Activated CD4-positive, alpha-beta memory T cell treated with anti-CD3 and anti-CD28 coated beads for 36 hours (primary cell): ENCODE measurements at regions not wholly inside any gene's neighbourhood (a gene's known extent, or its start where the extent isn't known, plus 50 kb on each side); places are given as distances from the start of the nearest gene placed in this dataset.
A peak's percentile ranks its signal among the peaks of the same experiment; 100 is the strongest.
"Not testable (repeated sequence)": the region's sequence is repeated elsewhere in the genome, so short reads cannot be mapped to it uniquely, and the experiment has no call there.

Source experiments
- CTCF ChIA-PET: fragments of 350-600 bp; sonication (Branson Sonifier 250); formaldehyde crosslinking; loops from one replicate; lab custom pipeline; 2021; ENCODE audit warnings: antibody characterized with exemption, inconsistent platforms; lab: Charles Lee
- POLR2A ChIA-PET: fragments of 350-600 bp; sonication (Branson Sonifier 250); formaldehyde crosslinking; loops from one replicate; lab custom pipeline; 2021; ENCODE audit warnings: antibody characterized with exemption; lab: Charles Lee
- DNase-seq: peaks from one replicate; pipeline ENCODE4 v3.0.0-alpha.2; 2020
- H3K27ac Mint-ChIP-seq: one replicate; pipeline ENCODE4 v1.8.0; 2021; ENCODE audit warnings: mixed read lengths
- H3K27me3 Mint-ChIP-seq: one replicate; pipeline ENCODE4 v1.8.0; 2021; ENCODE audit warnings: mixed read lengths
- H3K36me3 Mint-ChIP-seq: one replicate; pipeline ENCODE4 v1.8.0; 2021; ENCODE audit warnings: mixed read lengths
- H3K4me1 Mint-ChIP-seq: one replicate; pipeline ENCODE4 v1.8.0; 2021; ENCODE audit warnings: low read depth, mixed read lengths
- H3K4me3 Mint-ChIP-seq: one replicate; pipeline ENCODE4 v1.8.0; 2021; ENCODE audit warnings: mild to moderate bottlenecking, mixed read lengths
- H3K9me3 Mint-ChIP-seq: one replicate; pipeline ENCODE4 v1.8.0; 2021; ENCODE audit warnings: mixed read lengths
- intact Hi-C: fragments of 100-400 bp; cut with micrococcal nuclease; formaldehyde crosslinking; loops from one replicate; pipeline ENCODE4 v1.15.1; 2023

DNA sequence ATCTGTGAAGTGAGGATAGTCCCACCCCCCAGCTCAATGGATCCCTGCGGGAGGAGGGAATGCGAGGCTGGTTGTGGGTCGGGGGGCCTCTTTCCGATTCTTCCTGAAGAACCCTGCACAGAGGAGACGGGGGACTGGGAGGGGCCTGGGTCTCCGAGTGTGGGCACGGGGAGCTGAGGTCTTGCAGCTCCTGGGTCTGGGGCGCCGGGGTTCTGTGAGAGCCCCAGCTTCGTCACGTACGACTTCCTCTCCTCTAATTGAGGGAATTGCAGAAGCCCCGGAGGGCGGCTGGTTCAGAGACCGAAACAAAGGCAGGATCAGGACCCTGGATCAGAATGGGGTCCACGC, 66.6 kb downstream of the DIO3 start:
- intact Hi-C loops, result loop anchor here (2.0 to 10.0 kb wide), 3 partner anchors 721 to 983 kb away; no protein-coding TSS in a partner anchor
- CTCF ChIA-PET, result interaction anchor here (0.6 to 1.5 kb wide), 3 partner anchors 9 to 1391 kb away, joined by 3 to 5 read pairs (median 3); no protein-coding TSS in a partner anchor
- Mint-ChIP-seq H3K27me3 (peaks cover 1% of the 10 kb centered on the region), H3K36me3 (no peaks in the 10 kb centered on the region), H3K27ac (no peak overlapping the region), H3K4me3 (no peak overlapping the region), H3K4me1 (peaks cover 3% of the 10 kb centered on the region), H3K9me3 (no peaks in the 10 kb centered on the region)
- no peak for DNase-seq
- POLR2A ChIA-PET, result no interaction called here

DNA sequence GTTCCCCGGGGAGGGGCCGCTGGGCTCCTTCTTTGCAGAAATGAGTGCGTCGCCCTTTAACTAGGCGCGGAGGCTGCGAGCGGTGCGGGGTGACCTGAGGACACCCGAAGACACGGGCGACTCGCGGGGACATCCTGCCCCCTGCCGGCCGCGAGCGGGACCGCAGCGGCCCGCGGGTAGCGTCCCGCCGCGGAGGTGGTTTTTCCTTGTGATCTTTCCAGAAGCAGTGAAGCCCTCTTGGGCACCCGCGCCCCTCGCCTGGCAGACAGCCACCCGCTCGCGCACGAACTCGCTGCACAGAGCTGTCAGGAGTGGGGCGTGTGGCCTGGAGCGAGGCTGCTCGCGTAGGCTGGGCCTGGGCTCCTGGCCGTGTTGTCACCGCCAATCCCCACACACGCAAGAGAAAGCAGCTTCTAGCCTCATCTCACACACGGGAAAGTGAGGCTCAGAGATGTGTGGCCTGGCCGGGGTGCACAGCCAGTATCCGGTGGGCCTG, 67.2 kb downstream of the DIO3 start:
- Mint-ChIP-seq H3K27ac (no peak overlapping the region), H3K4me1 (peaks cover 3% of the 10 kb centered on the region), H3K27me3 (peaks cover 1% of the 10 kb centered on the region), H3K36me3 (no peaks in the 10 kb centered on the region), H3K4me3 (no peak overlapping the region), H3K9me3 (no peaks in the 10 kb centered on the region)
- intact Hi-C loops, result loop anchor here (2.0 to 10.0 kb wide), 3 partner anchors 721 to 984 kb away; no protein-coding TSS in a partner anchor
- peak; percentile 81 for DNase-seq
- POLR2A ChIA-PET, result no interaction called here
- CTCF ChIA-PET, result interaction anchor here (0.6 to 1.5 kb wide), 7 partner anchors 8 to 781 kb away, joined by 3 to 5 read pairs (median 3); no protein-coding TSS in a partner anchor

DNA sequence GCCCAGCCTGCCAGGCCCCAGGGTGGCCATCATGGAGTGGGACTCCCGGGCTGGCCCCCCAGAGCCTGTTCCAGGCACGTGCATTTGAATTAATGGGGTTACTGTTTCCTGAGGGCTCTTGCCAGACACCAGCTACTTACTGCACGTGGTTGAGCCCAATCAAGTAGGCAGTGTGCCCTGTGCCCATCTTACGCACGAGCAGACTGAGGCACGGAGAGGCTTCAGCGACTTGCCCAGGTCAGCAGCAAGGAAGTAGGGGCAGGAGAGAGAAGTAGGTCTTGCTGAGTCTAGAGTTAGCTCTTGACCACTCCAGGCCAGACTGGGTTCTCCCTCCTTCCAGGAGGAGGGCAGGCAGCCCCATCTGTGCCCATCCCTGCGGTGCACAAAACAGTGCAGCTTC, 67.7 kb downstream of the DIO3 start:
- no peaks in the 10 kb centered on the region for H3K36me3 Mint-ChIP-seq
- no peak overlapping the region for H3K4me3 Mint-ChIP-seq
- no peaks in the 10 kb centered on the region for H3K9me3 Mint-ChIP-seq
- CTCF ChIA-PET, result interaction anchor here (0.6 to 0.9 kb wide), 6 partner anchors 13 to 781 kb away, joined by 3 to 4 read pairs (median 3); no protein-coding TSS in a partner anchor
- no peak overlapping the region for H3K27ac Mint-ChIP-seq
- intact Hi-C loops, result loop anchor here (2.0 to 10.0 kb wide), 3 partner anchors 722 to 984 kb away; no protein-coding TSS in a partner anchor
- peaks cover 2% of the 10 kb centered on the region for H3K27me3 Mint-ChIP-seq
- POLR2A ChIA-PET, result no interaction called here
- no peak for DNase-seq
- H3K4me1 Mint-ChIP-seq, result peaks cover 3% of the 10 kb centered on the region

DNA sequence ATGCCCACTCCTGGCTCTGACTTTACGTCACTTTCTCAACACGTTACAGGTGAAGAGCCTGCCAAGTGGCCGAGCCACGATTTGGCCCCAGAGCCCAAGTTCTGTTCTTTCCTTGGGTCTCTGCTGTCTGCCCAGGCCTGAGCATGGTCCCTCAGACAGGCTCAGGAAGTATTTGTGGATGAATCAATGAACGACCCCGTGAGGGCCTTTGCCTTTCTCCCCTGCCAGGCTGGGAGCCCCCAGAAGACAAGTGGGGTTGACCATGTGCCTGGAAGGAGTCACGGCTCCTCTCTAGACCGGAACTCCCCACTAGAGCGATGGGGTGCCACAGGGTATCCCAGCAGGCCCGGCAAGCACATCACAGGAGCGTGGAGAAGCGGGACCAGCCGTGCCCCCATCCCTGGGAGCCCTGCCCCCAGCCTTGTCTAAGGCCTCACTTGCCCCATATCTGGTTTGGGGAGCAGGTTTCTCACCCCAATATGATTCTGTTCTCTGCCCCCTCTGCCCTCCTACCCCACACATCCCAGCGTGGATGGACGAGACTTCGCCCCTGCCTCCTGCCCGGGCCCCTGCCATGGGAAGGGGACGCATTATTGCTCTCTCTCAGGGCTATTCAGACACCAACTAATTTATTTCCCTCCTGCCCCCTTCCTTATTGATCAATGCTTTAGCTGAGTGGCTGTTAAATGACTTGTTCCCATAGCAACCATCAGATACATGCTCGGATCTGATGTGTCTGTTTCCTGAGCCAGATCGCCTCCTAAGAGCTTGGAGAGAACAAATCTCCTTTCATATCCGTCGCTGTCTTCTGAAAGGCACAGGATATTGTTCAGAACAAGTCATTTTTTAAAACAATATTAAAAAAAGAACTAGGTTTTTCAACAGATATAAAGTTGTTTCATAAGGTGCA, 69.0 kb downstream of the DIO3 start:
- H3K27ac Mint-ChIP-seq, result no peak overlapping the region
- no peaks in the 10 kb centered on the region for H3K9me3 Mint-ChIP-seq
- no peaks in the 10 kb centered on the region for H3K36me3 Mint-ChIP-seq
- DNase-seq, result no peak
- intact Hi-C loops, result loop anchor here (10.0 kb wide), 1 partner anchor 186 kb away; no protein-coding TSS in a partner anchor
- H3K4me3 Mint-ChIP-seq, result no peak overlapping the region
- H3K27me3 Mint-ChIP-seq, result peaks cover 9% of the 10 kb centered on the region
- CTCF ChIA-PET, result interaction anchor here (0.6 kb wide), 1 partner anchor 178 kb away, joined by 4 read pairs; no protein-coding TSS in a partner anchor
- POLR2A ChIA-PET, result no interaction called here
- H3K4me1 Mint-ChIP-seq, result peaks cover 8% of the 10 kb centered on the region

DNA sequence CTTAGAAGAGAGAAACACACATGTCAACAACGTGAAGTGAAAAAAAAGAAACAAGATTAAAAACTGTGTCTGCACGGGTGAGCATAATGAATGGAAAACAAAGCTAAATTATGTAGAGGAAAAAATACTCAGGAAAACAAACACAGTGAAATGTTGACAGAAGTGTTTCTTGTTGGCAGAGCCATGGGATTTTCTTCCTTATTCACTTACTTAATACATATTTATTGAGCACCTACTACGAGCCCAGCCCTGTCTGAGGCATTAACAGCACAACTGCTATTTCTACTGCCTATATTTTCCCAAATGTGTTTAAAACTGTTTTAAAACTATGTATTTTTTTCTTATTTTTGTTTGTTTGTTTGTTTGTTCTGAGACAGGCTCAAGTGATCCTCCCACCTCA, 69.9 kb downstream of the DIO3 start:
- no peak for DNase-seq
- CTCF ChIA-PET, result interaction anchor here (0.6 kb wide), 1 partner anchor 179 kb away, joined by 4 read pairs; no protein-coding TSS in a partner anchor
- H3K4me1 Mint-ChIP-seq, result peaks cover 13% of the 10 kb centered on the region
- H3K36me3 Mint-ChIP-seq, result no peaks in the 10 kb centered on the region
- POLR2A ChIA-PET, result no interaction called here
- H3K4me3 Mint-ChIP-seq, result no peak overlapping the region
- H3K9me3 Mint-ChIP-seq, result no peaks in the 10 kb centered on the region
- H3K27ac Mint-ChIP-seq, result no peak overlapping the region
- intact Hi-C loops, result loop anchor here (10.0 kb wide), 1 partner anchor 186 kb away; no protein-coding TSS in a partner anchor
- peaks cover 11% of the 10 kb centered on the region for H3K27me3 Mint-ChIP-seq

DNA sequence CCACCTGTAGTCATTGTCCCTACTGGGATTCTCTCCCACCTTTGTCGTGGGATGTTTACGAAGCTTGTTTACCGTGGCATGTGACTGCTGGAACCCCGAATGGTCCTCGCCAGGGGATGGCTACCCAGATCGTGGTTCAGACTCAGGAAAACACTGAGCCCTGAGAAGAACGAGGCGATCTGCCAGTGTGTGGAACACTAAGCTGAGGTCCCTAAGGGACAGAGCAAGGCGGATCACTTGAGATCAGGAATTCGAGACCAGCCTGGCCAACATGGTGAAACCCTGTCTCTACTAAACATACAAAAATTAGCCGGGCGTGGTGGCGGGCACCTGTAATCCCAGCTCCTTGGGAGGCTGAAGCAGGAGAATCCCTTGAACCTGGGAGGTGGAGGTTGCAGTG, 70.7 kb downstream of the DIO3 start:
- H3K27me3 Mint-ChIP-seq, result peaks cover 16% of the 10 kb centered on the region
- DNase-seq, H3K4me3 Mint-ChIP-seq, CTCF ChIA-PET, H3K36me3 Mint-ChIP-seq, POLR2A ChIA-PET, H3K9me3 Mint-ChIP-seq, H3K27ac Mint-ChIP-seq: not testable (repeated sequence)
- peaks cover 21% of the 10 kb centered on the region for H3K4me1 Mint-ChIP-seq
- intact Hi-C loops, result loop anchor here (10.0 kb wide), 1 partner anchor 187 kb away; no protein-coding TSS in a partner anchor

DNA sequence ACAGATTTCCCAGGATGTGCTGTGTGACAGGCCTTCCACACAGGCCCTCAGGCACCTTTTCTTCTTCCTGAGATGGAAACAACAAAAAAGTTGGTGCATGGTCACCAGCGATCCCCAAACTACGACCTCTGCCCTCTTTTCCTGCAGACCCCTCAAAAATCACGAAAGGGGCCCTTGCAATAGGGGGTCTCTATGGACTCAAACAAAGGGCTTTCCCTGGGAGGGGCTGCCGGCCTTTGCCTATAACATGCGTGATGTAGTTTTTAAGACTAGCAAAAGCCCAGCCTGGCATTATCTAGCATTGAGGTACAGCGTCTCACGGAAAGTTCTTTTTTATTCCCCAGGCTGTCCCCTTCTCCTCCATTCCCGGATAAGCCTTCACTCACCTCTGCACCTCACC, 71.2 kb downstream of the DIO3 start:
- ChIA-PET POLR2A (no interaction called here), CTCF (no interaction called here)
- no peaks in the 10 kb centered on the region for H3K36me3 Mint-ChIP-seq
- no peak for DNase-seq
- intact Hi-C loops, result loop anchor here (10.0 kb wide), 1 partner anchor 188 kb away; no protein-coding TSS in a partner anchor
- H3K27ac Mint-ChIP-seq, result no peak overlapping the region
- peaks cover 21% of the 10 kb centered on the region for H3K4me1 Mint-ChIP-seq
- peaks cover 17% of the 10 kb centered on the region for H3K27me3 Mint-ChIP-seq
- H3K9me3 Mint-ChIP-seq, result no peaks in the 10 kb centered on the region
- H3K4me3 Mint-ChIP-seq, result no peak overlapping the region

DNA sequence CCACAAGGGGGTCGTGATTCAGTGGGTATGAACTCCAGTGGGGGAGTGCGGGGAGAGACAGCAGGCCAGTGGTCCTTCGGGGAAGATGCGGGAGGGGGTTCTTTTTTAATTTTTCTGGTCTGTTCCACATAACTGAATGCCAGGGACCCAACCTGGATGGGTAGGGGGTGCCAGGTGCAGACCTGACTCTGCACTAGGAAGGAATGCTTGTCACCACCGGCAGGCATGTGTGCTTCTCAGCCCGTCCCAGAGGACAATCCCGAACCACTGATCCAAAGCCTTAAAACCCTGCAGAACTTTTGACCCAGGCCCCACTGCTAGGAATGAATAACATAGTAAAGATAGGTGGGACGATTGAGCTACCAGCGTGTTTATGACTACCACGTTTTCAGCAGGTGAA, 72.0 kb downstream of the DIO3 start:
- peaks cover 19% of the 10 kb centered on the region for H3K4me1 Mint-ChIP-seq
- H3K4me3 Mint-ChIP-seq, result no peak overlapping the region
- POLR2A ChIA-PET, result no interaction called here
- CTCF ChIA-PET, result interaction anchor here (1.0 to 1.3 kb wide), 2 partner anchors 10 to 782 kb away, joined by 3 to 4 read pairs; no protein-coding TSS in a partner anchor
- no peak for DNase-seq
- H3K36me3 Mint-ChIP-seq, result no peaks in the 10 kb centered on the region
- peaks cover 18% of the 10 kb centered on the region for H3K27me3 Mint-ChIP-seq
- H3K27ac Mint-ChIP-seq, result no peak overlapping the region
- intact Hi-C loops, result loop anchor here (10.0 kb wide), 1 partner anchor 188 kb away; no protein-coding TSS in a partner anchor
- H3K9me3 Mint-ChIP-seq, result no peaks in the 10 kb centered on the region

DNA sequence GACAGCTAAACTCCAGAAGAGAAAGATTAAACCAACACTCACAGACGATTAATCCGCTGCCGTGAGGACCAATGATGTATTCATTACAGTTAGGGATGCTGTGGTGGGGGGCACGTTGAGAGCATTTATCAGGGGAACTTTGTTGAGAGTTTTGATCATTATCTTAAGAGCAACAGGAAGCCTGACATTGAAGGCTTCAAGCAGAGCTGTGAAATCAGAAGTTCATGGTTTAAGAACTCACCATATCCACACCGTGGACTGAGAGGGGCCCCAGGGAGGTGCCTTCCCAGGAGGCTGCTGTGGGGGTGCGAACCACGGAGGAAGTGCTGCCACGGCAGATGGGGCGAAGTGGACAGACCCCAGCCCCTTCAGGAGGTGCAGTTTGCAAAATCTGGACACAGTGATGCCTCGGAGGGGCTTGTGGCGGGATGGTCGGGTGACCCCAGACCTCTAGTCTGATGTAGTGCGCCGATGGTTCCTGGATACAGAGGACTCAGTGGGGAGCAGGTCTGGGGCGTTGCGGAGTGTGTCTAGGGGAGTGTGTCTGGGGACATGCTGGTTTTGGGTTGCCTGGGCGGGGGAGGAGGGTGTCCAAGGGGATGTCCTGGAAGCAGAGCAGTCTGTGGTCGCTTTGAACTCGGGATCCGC, 73.0 kb downstream of the DIO3 start:
- H3K4me1 Mint-ChIP-seq, result peaks cover 19% of the 10 kb centered on the region
- no peak overlapping the region for H3K27ac Mint-ChIP-seq
- H3K9me3 Mint-ChIP-seq, result no peaks in the 10 kb centered on the region
- no peak overlapping the region for H3K4me3 Mint-ChIP-seq
- H3K27me3 Mint-ChIP-seq, result peaks cover 27% of the 10 kb centered on the region
- ChIA-PET POLR2A (no interaction called here), CTCF (interaction anchor here (1.0 to 1.3 kb wide), 2 partner anchors 11 to 784 kb away, joined by 3 to 4 read pairs; no protein-coding TSS in a partner anchor)
- intact Hi-C loops, result loop anchor here (10.0 kb wide), 1 partner anchor 190 kb away; no protein-coding TSS in a partner anchor
- H3K36me3 Mint-ChIP-seq, result no peaks in the 10 kb centered on the region
- DNase-seq, result no peak

DNA sequence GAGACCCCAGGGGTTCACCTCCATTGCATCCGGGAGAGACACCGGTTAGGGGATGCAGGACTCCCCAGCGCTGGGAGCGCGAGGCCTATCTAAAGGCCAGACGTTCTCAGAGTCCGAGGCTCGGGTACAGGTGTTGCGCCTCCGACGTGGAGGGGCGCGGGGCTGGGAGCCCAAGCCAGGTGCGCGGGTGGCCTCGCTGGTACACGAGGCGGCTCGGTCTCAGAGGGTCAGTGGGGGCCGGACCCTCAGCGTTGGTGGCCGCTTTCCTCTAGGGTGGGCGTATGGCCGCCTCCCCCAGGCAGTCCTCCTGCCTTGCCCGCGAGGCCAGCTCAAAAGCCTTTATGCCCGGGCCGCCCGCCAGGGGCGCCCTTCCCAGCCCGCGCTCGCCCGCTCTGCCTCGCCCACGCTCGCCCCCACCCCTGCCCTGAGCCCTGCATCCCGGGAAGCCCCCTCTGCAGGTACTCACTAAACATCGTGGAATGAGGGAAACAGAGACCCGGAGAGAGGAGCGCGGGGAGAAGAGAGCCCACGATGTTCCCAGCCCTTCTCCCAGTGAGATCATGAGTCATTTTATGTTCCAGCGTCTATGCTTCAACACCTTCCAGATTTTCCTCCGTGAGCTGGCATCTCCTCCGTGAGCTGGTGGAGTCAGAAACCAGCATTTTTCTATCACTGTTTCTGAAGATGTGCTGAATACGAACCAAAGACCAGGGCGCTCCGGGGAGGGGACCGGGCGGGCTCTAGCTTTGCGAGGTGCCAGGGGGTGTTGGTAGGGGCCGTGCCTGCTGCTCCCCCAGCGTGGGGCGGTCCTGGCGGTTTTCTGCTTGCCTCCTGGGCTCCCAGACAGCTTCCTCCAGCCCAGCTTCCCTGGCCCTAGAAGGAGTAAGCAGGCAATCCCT, 73.8 kb downstream of the DIO3 start:
- intact Hi-C loops, result loop anchor here (10.0 kb wide), 1 partner anchor 190 kb away; no protein-coding TSS in a partner anchor
- ChIA-PET CTCF (interaction anchor here (1.3 to 2.0 kb wide), 2 partner anchors 7 to 784 kb away, joined by 3 to 5 read pairs; no protein-coding TSS in a partner anchor), POLR2A (interaction anchor here (1.5 kb wide), 1 partner anchor 96 kb away, joined by 6 read pairs; no protein-coding TSS in a partner anchor)
- no peaks in the 10 kb centered on the region for H3K36me3 Mint-ChIP-seq
- no peak overlapping the region for H3K27ac Mint-ChIP-seq
- peaks cover 31% of the 10 kb centered on the region for H3K27me3 Mint-ChIP-seq
- H3K4me1 Mint-ChIP-seq, result peaks cover 19% of the 10 kb centered on the region
- no peak for DNase-seq
- H3K4me3 Mint-ChIP-seq, result no peak overlapping the region
- H3K9me3 Mint-ChIP-seq, result no peaks in the 10 kb centered on the region
